ENCODE measurements at regions not wholly inside any gene's neighbourhood (a gene's known extent, or its start where the extent isn't known, plus 50 kb on each side); places are given as distances from the start of the nearest gene placed in this dataset.

GRCh38 chr11:49316180-49316579, 107.8 kb upstream of the FOLH1 start:
- TF ChIP-seq, protein P1, sequence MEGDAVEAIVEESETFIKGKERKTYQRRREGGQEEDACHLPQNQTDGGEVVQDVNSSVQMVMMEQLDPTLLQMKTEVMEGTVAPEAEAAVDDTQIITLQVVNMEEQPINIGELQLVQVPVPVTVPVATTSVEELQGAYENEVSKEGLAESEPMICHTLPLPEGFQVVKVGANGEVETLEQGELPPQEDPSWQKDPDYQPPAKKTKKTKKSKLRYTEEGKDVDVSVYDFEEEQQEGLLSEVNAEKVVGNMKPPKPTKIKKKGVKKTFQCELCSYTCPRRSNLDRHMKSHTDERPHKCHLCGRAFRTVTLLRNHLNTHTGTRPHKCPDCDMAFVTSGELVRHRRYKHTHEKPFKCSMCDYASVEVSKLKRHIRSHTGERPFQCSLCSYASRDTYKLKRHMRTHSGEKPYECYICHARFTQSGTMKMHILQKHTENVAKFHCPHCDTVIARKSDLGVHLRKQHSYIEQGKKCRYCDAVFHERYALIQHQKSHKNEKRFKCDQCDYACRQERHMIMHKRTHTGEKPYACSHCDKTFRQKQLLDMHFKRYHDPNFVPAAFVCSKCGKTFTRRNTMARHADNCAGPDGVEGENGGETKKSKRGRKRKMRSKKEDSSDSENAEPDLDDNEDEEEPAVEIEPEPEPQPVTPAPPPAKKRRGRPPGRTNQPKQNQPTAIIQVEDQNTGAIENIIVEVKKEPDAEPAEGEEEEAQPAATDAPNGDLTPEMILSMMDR (IDR thresholded peaks at IDR 0.05) = no peak
- no peak for TF ChIP-seq ZFX (IDR thresholded peaks at IDR 0.05; ENCODE audit: borderline replicate concordance)

All from 22Rv1 (cell line).